ENCODE measurements at regions not wholly inside any gene's neighbourhood (a gene's known extent, or its start where the extent isn't known, plus 50 kb on each side); places are given as distances from the start of the nearest gene placed in this dataset.

DNA sequence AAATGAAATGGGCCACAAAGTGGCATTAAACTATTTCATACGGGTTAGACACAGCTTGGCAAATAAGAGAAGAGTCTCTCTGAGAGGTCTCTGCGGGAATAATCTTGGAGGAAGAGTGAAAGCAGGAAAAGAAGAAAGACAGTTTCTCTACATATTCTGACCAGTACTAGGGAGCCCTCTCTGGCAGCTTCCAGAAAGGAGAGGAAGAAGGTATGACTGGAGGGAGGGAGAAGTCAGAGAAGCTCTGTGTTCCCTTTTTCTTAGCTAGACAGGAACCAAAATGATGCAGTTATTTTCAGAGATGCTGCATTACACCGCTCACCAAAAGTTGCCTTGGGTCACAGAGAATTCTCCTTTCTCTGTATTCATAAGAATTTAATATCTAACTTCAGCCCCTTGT, 382.1 kb downstream of the KCNA4 start:
- TF ChIP-seq, protein P1, sequence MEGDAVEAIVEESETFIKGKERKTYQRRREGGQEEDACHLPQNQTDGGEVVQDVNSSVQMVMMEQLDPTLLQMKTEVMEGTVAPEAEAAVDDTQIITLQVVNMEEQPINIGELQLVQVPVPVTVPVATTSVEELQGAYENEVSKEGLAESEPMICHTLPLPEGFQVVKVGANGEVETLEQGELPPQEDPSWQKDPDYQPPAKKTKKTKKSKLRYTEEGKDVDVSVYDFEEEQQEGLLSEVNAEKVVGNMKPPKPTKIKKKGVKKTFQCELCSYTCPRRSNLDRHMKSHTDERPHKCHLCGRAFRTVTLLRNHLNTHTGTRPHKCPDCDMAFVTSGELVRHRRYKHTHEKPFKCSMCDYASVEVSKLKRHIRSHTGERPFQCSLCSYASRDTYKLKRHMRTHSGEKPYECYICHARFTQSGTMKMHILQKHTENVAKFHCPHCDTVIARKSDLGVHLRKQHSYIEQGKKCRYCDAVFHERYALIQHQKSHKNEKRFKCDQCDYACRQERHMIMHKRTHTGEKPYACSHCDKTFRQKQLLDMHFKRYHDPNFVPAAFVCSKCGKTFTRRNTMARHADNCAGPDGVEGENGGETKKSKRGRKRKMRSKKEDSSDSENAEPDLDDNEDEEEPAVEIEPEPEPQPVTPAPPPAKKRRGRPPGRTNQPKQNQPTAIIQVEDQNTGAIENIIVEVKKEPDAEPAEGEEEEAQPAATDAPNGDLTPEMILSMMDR (IDR thresholded peaks at IDR 0.05 in 4 of 5, conservative IDR thresholded peaks at IDR 0.05 in 1 of 5) = no peak
- TF ChIP-seq POLR2A (IDR thresholded peaks at IDR 0.05) = no peak
